ENCODE measurements at regions not wholly inside any gene's neighbourhood (a gene's known extent, or its start where the extent isn't known, plus 50 kb on each side); places are given as distances from the start of the nearest gene placed in this dataset.
"Not testable (repeated sequence)": the region's sequence is repeated elsewhere in the genome, so short reads cannot be mapped to it uniquely, and the experiment has no call there.

- no peaks in the 10 kb centered on the region for H3K27me3 ChIP-seq (ENCODE audit: insufficient read depth, low read depth, low read length)
- H3K79me2 ChIP-seq (replicated peaks; ENCODE audit: insufficient read depth, low read length), result no peaks in the 10 kb centered on the region
- no peak overlapping the region for H3K4me3 ChIP-seq (ENCODE audit: low read length)
- H3K9me3 ChIP-seq (ENCODE audit: low read length), result no peaks in the 10 kb centered on the region
- no peak overlapping the region for H2AFZ ChIP-seq (ENCODE audit: low read depth, low read length)
- H3F3A ChIP-seq (ENCODE audit: insufficient read depth, low read length, poor library complexity, severe bottlenecking), result no peaks in the 10 kb centered on the region
- no peak for TF ChIP-seq REST (IDR thresholded peaks at IDR 0.05; ENCODE audit: borderline replicate concordance)
- TF ChIP-seq TAF1 (IDR thresholded peaks at IDR 0.05; ENCODE audit: low read depth), result no peak
- TF ChIP-seq SMC3 (conservative IDR thresholded peaks at IDR 0.05; ENCODE audit: poor library complexity), result no peak
- TF ChIP-seq POLR2AphosphoS5 (IDR thresholded peaks at IDR 0.05), result no peak
- TF ChIP-seq MXI1 (conservative IDR thresholded peaks at IDR 0.05; ENCODE audit: poor library complexity, severe bottlenecking), result no peak
- TF ChIP-seq EZH2 (IDR thresholded peaks at IDR 0.05; ENCODE audit: borderline replicate concordance, insufficient read depth, low read length, poor library complexity, severe bottlenecking), result no peak
- TF ChIP-seq EP300 (conservative IDR thresholded peaks at IDR 0.05; ENCODE audit: poor library complexity, severe bottlenecking), result no peak
- no peaks in the 10 kb centered on the region for H3K36me3 ChIP-seq (ENCODE audit: insufficient read depth, low read length)
- no peak overlapping the region for H3K4me2 ChIP-seq (ENCODE audit: low read length)
- no peaks in the 10 kb centered on the region for H3K9me2 ChIP-seq (ENCODE audit: insufficient read depth, low read length)
- no peak overlapping the region for H3K27ac ChIP-seq (ENCODE audit: low read length)
- H4K20me1 ChIP-seq (ENCODE audit: insufficient read depth), result no peaks in the 10 kb centered on the region
- no peak overlapping the region for H3K9ac ChIP-seq (ENCODE audit: low read length)
These were observed 220.6 kb downstream of the CDRT15L2 start for GRCh38 chr17:20800146-20800545.

GRCh38 chr17:20805751-20806150 is 226.2 kb downstream of the CDRT15L2 start:
- H3K27me3 ChIP-seq (ENCODE audit: insufficient read depth, low read depth, low read length), result no peaks in the 10 kb centered on the region
- no peak overlapping the region for H3K9ac ChIP-seq (ENCODE audit: low read length)
- H4K20me1 ChIP-seq (ENCODE audit: insufficient read depth), result no peaks in the 10 kb centered on the region
- H3K9me3 ChIP-seq (ENCODE audit: low read length), result no peaks in the 10 kb centered on the region
- no peak overlapping the region for H3K27ac ChIP-seq (ENCODE audit: low read length)
- H3K4me3 ChIP-seq (ENCODE audit: low read length), result no peak overlapping the region
- no peak overlapping the region for H3K4me2 ChIP-seq (ENCODE audit: low read length)
- no peaks in the 10 kb centered on the region for H3K9me2 ChIP-seq (ENCODE audit: insufficient read depth, low read length)
- H3K36me3 ChIP-seq (ENCODE audit: insufficient read depth, low read length), result no peaks in the 10 kb centered on the region
- H3K79me2 ChIP-seq (replicated peaks; ENCODE audit: insufficient read depth, low read length), result no peaks in the 10 kb centered on the region
- no peak overlapping the region for H2AFZ ChIP-seq (ENCODE audit: low read depth, low read length)
- no peaks in the 10 kb centered on the region for H3F3A ChIP-seq (ENCODE audit: insufficient read depth, low read length, poor library complexity, severe bottlenecking)
- TF ChIP-seq EZH2 (IDR thresholded peaks at IDR 0.05; ENCODE audit: borderline replicate concordance, insufficient read depth, low read length, poor library complexity, severe bottlenecking) (no peak), CTCF (IDR thresholded peaks at IDR 0.05; ENCODE audit: poor library complexity, severe bottlenecking) (no peak), RAD21 (conservative IDR thresholded peaks at IDR 0.05) (no peak), EP300 (conservative IDR thresholded peaks at IDR 0.05; ENCODE audit: poor library complexity, severe bottlenecking) (no peak), REST (IDR thresholded peaks at IDR 0.05; ENCODE audit: borderline replicate concordance) (no peak), MXI1 (conservative IDR thresholded peaks at IDR 0.05; ENCODE audit: poor library complexity, severe bottlenecking) (no peak), SMC3 (conservative IDR thresholded peaks at IDR 0.05; ENCODE audit: poor library complexity) (no peak), POLR2AphosphoS5 (IDR thresholded peaks at IDR 0.05) (no peak), TAF1 (IDR thresholded peaks at IDR 0.05; ENCODE audit: low read depth) (no peak)

- not testable (repeated sequence) for H3K79me2 ChIP-seq (replicated peaks; ENCODE audit: insufficient read depth, low read length); H3K4me2 ChIP-seq (ENCODE audit: low read length); H3K9me2 ChIP-seq (ENCODE audit: insufficient read depth, low read length); H3F3A ChIP-seq (ENCODE audit: insufficient read depth, low read length, poor library complexity, severe bottlenecking); H4K20me1 ChIP-seq (ENCODE audit: insufficient read depth); H3K9me3 ChIP-seq (ENCODE audit: low read length); H3K36me3 ChIP-seq (ENCODE audit: insufficient read depth, low read length); H3K27me3 ChIP-seq (ENCODE audit: insufficient read depth, low read depth, low read length); H3K9ac ChIP-seq (ENCODE audit: low read length); H3K4me3 ChIP-seq (ENCODE audit: low read length); H2AFZ ChIP-seq (ENCODE audit: low read depth, low read length); H3K27ac ChIP-seq (ENCODE audit: low read length)
These were observed 228.0 kb downstream of the CDRT15L2 start for GRCh38 chr17:20807566-20807965.

- not testable (repeated sequence) for H3K9me2 ChIP-seq (ENCODE audit: insufficient read depth, low read length); H3K36me3 ChIP-seq (ENCODE audit: insufficient read depth, low read length); H3K27me3 ChIP-seq (ENCODE audit: insufficient read depth, low read depth, low read length); H3K9ac ChIP-seq (ENCODE audit: low read length); H3K4me2 ChIP-seq (ENCODE audit: low read length); H3K9me3 ChIP-seq (ENCODE audit: low read length); H3K4me3 ChIP-seq (ENCODE audit: low read length); H4K20me1 ChIP-seq (ENCODE audit: insufficient read depth); H3F3A ChIP-seq (ENCODE audit: insufficient read depth, low read length, poor library complexity, severe bottlenecking); H3K27ac ChIP-seq (ENCODE audit: low read length); H3K79me2 ChIP-seq (replicated peaks; ENCODE audit: insufficient read depth, low read length); H2AFZ ChIP-seq (ENCODE audit: low read depth, low read length)
These were observed 227.4 kb downstream of the USP22 start for GRCh38 chr17:20815410-20815809.

All from neural cell (in vitro differentiated cells).